OCI-LY3 (cell line): ENCODE measurements at regions not wholly inside any gene's neighbourhood (a gene's known extent, or its start where the extent isn't known, plus 50 kb on each side); places are given as distances from the start of the nearest gene placed in this dataset.

Source experiments
- H2AFZ ChIP-seq: fragments of 200-600, 300-600 bp; shearing (Covaris generic); 2 replicates; pipeline ENCODE4 v1.6.0; 2014; ENCODE audit warnings: antibody characterized with exemption, low read depth, low read length
- H3K27ac ChIP-seq: fragments of 200-600, 300-600 bp; sonication (generic); 2 replicates; pipeline ENCODE4 v1.5.1; 2014; ENCODE audit warnings: mild to moderate bottlenecking, low read length, moderate library complexity, mixed read lengths
- H3K27me3 ChIP-seq: fragments of 200-600, 300-600 bp; sonication (generic); 2 replicates; pipeline ENCODE4 v1.6.1; 2014; ENCODE audit warnings: low read depth, low read length, mixed read lengths
- H3K36me3 ChIP-seq: fragments of 200-600, 300-600 bp; sonication (generic); replicated peaks from 2 replicates; pipeline ENCODE3; 2014; ENCODE audit warnings: low read depth, low read length, mixed read lengths
- H3K4me1 ChIP-seq: fragments of 300-600, 200-600 bp; sonication (generic); 2 replicates; pipeline ENCODE4 v1.6.1; 2014; ENCODE audit warnings: low read length, mixed read lengths
- H3K4me2 ChIP-seq: fragments of 200-600, 300-600 bp; sonication (generic); 2 replicates; pipeline ENCODE4 v1.6.1; 2014; ENCODE audit warnings: low read length, mixed read lengths
- H3K4me3 ChIP-seq: fragments of 300-600, 200-600 bp; sonication (generic); 2 replicates; pipeline ENCODE4 v1.5.1; 2014; ENCODE audit warnings: antibody characterized with exemption, mild to moderate bottlenecking, low read length, moderate library complexity
- H3K79me2 ChIP-seq: fragments of 300-600, 200-600 bp; shearing (Covaris generic); 2 replicates; pipeline ENCODE4 v1.6.1; 2014; ENCODE audit warnings: mild to moderate bottlenecking, low read length, mixed read lengths
- H3K9ac ChIP-seq: fragments of 300-600, 200-600 bp; shearing (Covaris generic); 2 replicates; pipeline ENCODE4 v1.6.0; 2014; ENCODE audit warnings: mild to moderate bottlenecking, low read length, moderate library complexity
- H3K9me3 ChIP-seq: fragments of 200-600, 300-600 bp; shearing (Covaris generic); 2 replicates; pipeline ENCODE4 v1.6.1; 2014; ENCODE audit warnings: low read length, mixed read lengths; ENCODE audit not compliant: insufficient read depth
- H4K20me1 ChIP-seq: fragments of 200-600, 300-600 bp; sonication (generic); 2 replicates; pipeline ENCODE4 v1.6.1; 2016; ENCODE audit warnings: low read length, mixed read lengths; ENCODE audit not compliant: insufficient read depth
- CTCF ChIP-seq: fragments of 200-600, 300-600 bp; sonication (generic); IDR thresholded peaks from 2 replicates; pipeline ENCODE4 v1.5.1; 2014; ENCODE audit warnings: antibody characterized with exemption, low read length, low read depth
- EZH2phosphoT487 ChIP-seq: fragments of 200-600 bp; shearing (Covaris generic); IDR thresholded peaks from 2 replicates; pipeline ENCODE4 v1.6.1; 2018; ENCODE audit warnings: antibody characterized with exemption, mixed run types, low read depth

DNA sequence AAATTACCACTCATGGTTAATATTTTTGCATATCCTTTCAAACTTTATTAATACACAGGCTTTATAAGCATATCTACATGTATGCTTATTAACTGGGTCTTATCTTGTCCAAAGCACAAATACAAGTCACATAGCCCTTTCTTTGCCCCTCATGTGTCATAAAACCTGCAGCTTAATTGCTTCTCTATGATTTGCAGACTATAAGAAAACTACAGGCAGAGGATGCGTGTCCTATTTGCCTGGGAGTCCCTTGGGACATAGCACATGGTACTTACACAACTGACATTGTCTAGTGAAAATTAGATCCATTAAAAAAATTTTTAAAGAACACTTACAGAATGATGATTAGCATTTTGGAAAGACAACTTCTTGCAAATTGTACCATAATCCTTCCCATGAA lies 190.5 kb upstream of the PLEKHA5 start:
- Histone ChIP-seq H2AFZ (no peak overlapping the region), H4K20me1 (no peaks in the 10 kb centered on the region), H3K4me2 (no peak overlapping the region), H3K36me3 (no peaks in the 10 kb centered on the region), H3K4me3 (no peak overlapping the region), H3K27me3 (no peaks in the 10 kb centered on the region), H3K27ac (no peak overlapping the region), H3K9ac (no peak overlapping the region), H3K4me1 (no peaks in the 10 kb centered on the region), H3K9me3 (no peaks in the 10 kb centered on the region), H3K79me2 (no peaks in the 10 kb centered on the region)
- TF ChIP-seq EZH2phosphoT487 = no peak
- no peak for TF ChIP-seq CTCF

DNA sequence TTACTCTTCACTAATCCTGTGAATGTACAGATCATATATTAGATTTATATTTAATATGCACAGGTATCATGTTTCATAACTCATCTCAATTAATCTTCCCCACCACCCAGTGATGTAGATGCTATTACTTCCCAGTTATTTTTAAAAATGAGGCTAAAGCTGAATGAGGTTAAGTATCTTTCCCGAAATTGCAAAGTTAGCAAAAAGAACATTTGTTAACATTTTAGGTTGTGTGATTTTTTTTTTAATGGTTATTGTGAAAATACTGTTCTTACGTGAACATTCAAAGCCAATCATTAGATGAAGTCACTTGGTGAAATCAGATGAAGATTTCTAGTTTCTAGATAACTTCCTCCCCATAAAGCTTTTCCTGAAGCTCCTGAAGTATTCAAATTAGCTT lies 186.9 kb upstream of the PLEKHA5 start:
- no peaks in the 10 kb centered on the region for H3K27me3 ChIP-seq
- H3K4me2 ChIP-seq = no peak overlapping the region
- no peaks in the 10 kb centered on the region for H4K20me1 ChIP-seq
- no peak overlapping the region for H2AFZ ChIP-seq
- no peaks in the 10 kb centered on the region for H3K36me3 ChIP-seq
- no peak overlapping the region for H3K9ac ChIP-seq
- no peak overlapping the region for H3K4me3 ChIP-seq
- no peaks in the 10 kb centered on the region for H3K79me2 ChIP-seq
- H3K4me1 ChIP-seq = no peaks in the 10 kb centered on the region
- H3K9me3 ChIP-seq = no peaks in the 10 kb centered on the region
- TF ChIP-seq EZH2phosphoT487 = no peak
- TF ChIP-seq CTCF = no peak
- no peak overlapping the region for H3K27ac ChIP-seq

GRCh38 chr12:18943200-18943599 lies 186.3 kb upstream of the PLEKHA5 start:
- Histone ChIP-seq H3K9ac (no peak overlapping the region), H4K20me1 (no peaks in the 10 kb centered on the region), H3K36me3 (no peaks in the 10 kb centered on the region), H3K27me3 (no peaks in the 10 kb centered on the region), H2AFZ (no peak overlapping the region), H3K9me3 (no peaks in the 10 kb centered on the region), H3K27ac (no peak overlapping the region), H3K79me2 (no peaks in the 10 kb centered on the region), H3K4me3 (no peak overlapping the region), H3K4me1 (no peaks in the 10 kb centered on the region), H3K4me2 (no peak overlapping the region)
- TF ChIP-seq EZH2phosphoT487 (no peak), CTCF (no peak)

DNA sequence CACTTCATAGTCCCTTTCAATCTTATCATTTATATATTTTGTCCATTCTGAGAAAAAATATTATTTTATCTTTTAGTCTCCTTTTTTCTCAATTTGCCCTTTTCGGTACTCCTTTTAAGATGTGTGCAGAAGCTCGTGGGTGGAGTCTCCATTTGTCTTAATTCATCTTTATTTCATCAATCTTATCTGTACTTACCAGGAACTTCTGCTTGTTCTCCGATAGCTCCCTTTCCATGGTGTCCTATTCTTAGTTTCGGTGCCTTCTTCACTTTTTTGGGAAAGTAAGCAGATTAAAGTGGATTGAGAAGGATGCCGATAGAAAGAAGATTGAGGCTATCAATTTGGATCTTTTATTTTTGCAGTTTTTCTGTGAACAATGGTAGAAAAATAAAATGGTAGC lies 183.4 kb upstream of the PLEKHA5 start:
- Histone ChIP-seq H3K36me3 (no peaks in the 10 kb centered on the region), H2AFZ (no peak overlapping the region), H4K20me1 (no peaks in the 10 kb centered on the region), H3K4me2 (no peak overlapping the region), H3K79me2 (no peaks in the 10 kb centered on the region), H3K9ac (no peak overlapping the region), H3K4me1 (no peaks in the 10 kb centered on the region), H3K4me3 (no peak overlapping the region), H3K9me3 (no peaks in the 10 kb centered on the region), H3K27me3 (no peaks in the 10 kb centered on the region), H3K27ac (no peak overlapping the region)
- TF ChIP-seq EZH2phosphoT487 = no peak

DNA sequence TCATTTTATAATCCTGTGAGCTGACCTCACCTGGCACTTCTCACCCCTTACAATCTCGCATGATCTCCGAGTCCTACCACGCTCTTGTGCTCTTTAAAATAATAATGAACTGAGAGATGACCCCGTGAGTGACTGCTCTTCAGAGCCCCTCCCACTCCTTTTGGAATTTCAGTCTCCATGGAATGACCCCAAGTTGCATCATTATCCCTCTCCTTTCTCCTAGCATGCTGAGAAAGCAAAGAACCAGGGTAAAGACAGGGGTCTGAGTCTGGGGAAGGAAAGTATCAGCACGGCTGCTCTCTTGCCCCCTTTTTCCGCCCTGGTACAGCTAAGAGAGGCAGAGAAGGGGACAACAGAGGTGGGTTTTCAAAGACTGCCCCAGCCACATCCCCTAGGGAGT lies 178.3 kb upstream of the PLEKHA5 start:
- H3K4me3 ChIP-seq = no peak overlapping the region
- H4K20me1 ChIP-seq = no peaks in the 10 kb centered on the region
- H3K27ac ChIP-seq = no peak overlapping the region
- H3K27me3 ChIP-seq = no peaks in the 10 kb centered on the region
- H3K9ac ChIP-seq = no peak overlapping the region
- H3K4me1 ChIP-seq = no peaks in the 10 kb centered on the region
- no peaks in the 10 kb centered on the region for H3K79me2 ChIP-seq
- no peaks in the 10 kb centered on the region for H3K9me3 ChIP-seq
- H3K4me2 ChIP-seq = no peak overlapping the region
- no peak for TF ChIP-seq CTCF
- H2AFZ ChIP-seq = no peak overlapping the region
- H3K36me3 ChIP-seq = no peaks in the 10 kb centered on the region
